Nephron (organoid): ENCODE measurements at regions not wholly inside any gene's neighbourhood (a gene's known extent, or its start where the extent isn't known, plus 50 kb on each side); places are given as distances from the start of the nearest gene placed in this dataset.

Experiments used
- H3K27ac Mint-ChIP-seq, 3 experiments: 2 replicates each; pipeline ENCODE4 v1.8.0; 2020; ENCODE audit warnings: mixed read lengths in 3 of 3, mild to moderate bottlenecking in 2 of 3, moderate library complexity in 1 of 3
- H3K27me3 Mint-ChIP-seq: 2 replicates; pipeline ENCODE4 v1.8.0; 2021; ENCODE audit warnings: low read depth, mild to moderate bottlenecking, moderate library complexity, mixed read lengths
- H3K36me3 Mint-ChIP-seq: 2 replicates; pipeline ENCODE4 v1.8.0; 2020; ENCODE audit warnings: low read depth, mixed read lengths
- H3K4me1 Mint-ChIP-seq: 2 replicates; pipeline ENCODE4 v1.8.0; 2020; ENCODE audit warnings: mixed read lengths
- H3K4me3 Mint-ChIP-seq, 3 experiments: 2 replicates each; pipeline ENCODE4 v1.8.0; 2020; ENCODE audit warnings: mild to moderate bottlenecking in 3 of 3, mixed read lengths in 3 of 3, moderate library complexity in 2 of 3
- H3K9me3 Mint-ChIP-seq: 2 replicates; pipeline ENCODE4 v1.8.0; 2020; ENCODE audit warnings: mixed read lengths
- TF ChIP-seq, protein P1 (sequence below), 3 experiments: fragments of 200-600 bp; sonication (generic); IDR thresholded peaks; one replicate each; pipeline ENCODE4 v1.5.0; 2021; ENCODE audit warnings: antibody characterized with exemption in 3 of 3; ENCODE audit not compliant: unreplicated experiment in 3 of 3

DNA sequence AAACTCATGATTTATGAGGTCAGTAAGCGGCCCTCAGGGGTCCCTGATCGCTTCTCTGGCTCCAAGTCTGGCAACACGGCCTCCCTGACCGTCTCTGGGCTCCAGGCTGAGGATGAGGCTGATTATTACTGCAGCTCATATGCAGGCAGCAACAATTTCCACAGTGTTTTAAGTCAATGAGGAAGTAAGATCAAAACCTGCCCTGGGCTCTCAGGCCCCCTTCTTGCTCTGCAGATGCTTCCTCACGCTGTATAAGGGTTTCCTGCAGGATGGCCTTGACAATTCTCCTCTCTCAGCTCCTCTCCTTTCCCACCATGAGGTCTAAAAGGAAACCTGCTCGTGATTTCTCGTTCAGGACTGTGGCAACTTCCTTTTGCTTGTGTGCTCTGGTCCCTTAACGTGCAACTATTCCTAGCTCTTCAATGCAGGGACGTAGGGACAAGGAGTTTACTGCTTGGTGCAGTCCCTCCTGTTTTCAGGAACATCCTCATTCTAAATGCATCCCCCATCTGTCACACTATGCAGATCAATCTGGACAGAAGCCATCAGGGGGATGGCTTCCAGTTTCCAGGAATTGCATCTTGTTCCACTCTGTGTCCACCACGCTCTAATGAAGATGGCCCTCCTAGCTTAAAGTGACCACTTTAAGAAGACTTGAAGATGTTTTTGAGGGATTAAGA lies 64.3 kb upstream of the IGLL5 start:
- Mint-ChIP-seq H3K27me3 (peaks cover 15% of the 10 kb centered on the region), H3K4me1 (no peaks in the 10 kb centered on the region), H3K36me3 (no peaks in the 10 kb centered on the region), H3K9me3 (no peaks in the 10 kb centered on the region), H3K4me3 (no peak overlapping the region), H3K27ac (no peak overlapping the region)
- TF ChIP-seq, protein P1, sequence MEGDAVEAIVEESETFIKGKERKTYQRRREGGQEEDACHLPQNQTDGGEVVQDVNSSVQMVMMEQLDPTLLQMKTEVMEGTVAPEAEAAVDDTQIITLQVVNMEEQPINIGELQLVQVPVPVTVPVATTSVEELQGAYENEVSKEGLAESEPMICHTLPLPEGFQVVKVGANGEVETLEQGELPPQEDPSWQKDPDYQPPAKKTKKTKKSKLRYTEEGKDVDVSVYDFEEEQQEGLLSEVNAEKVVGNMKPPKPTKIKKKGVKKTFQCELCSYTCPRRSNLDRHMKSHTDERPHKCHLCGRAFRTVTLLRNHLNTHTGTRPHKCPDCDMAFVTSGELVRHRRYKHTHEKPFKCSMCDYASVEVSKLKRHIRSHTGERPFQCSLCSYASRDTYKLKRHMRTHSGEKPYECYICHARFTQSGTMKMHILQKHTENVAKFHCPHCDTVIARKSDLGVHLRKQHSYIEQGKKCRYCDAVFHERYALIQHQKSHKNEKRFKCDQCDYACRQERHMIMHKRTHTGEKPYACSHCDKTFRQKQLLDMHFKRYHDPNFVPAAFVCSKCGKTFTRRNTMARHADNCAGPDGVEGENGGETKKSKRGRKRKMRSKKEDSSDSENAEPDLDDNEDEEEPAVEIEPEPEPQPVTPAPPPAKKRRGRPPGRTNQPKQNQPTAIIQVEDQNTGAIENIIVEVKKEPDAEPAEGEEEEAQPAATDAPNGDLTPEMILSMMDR (IDR thresholded peaks at IDR 0.05; ENCODE audit: unreplicated experiment in 3 of 3) = no peak

DNA sequence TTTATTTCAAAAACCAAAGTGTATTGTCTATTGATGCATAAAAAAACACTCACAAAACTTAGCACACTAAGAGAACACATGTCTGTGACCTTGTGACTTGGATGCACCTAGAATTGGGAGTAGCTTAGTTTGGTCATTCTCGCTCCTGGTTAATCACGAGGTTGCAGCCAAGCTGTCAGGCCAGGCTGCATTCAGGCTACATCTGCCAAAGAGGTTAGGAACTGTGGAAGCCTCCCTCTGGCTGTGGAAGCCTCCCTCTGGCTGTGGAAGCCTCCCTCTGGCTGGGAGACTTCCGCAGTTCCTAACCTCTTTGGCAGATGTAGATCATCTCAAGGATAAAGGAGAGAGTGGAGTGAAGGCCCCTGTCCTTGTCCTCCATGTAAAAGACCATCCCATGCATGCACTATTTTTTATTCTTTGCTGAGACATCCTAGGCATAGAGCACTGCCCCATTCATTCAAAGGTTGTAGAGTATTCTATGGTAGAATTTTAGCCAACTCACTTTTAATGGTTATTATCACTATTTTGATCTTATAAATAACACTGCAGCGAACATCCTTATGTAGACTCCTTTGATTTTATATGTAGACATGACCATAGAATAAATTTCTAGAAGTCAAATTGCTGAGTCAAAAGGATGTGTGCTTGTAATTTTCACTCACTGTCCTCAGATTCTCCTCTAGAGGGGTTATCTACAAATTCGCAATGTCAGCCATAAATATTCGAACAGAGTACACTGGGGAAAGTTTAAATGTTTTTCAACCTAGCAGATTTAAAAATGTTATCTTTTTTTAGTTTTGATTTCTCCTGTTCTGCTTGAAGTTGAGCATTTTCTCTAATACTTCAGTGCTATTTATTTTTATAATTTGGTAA lies 63.0 kb upstream of the IGLL5 start:
- no peak overlapping the region for H3K27ac Mint-ChIP-seq
- H3K4me1 Mint-ChIP-seq = no peaks in the 10 kb centered on the region
- peaks cover 11% of the 10 kb centered on the region for H3K27me3 Mint-ChIP-seq
- TF ChIP-seq, protein P1 (IDR thresholded peaks at IDR 0.05; ENCODE audit: unreplicated experiment in 3 of 3) = no peak
- no peaks in the 10 kb centered on the region for H3K36me3 Mint-ChIP-seq
- no peak overlapping the region for H3K4me3 Mint-ChIP-seq
- no peaks in the 10 kb centered on the region for H3K9me3 Mint-ChIP-seq

DNA sequence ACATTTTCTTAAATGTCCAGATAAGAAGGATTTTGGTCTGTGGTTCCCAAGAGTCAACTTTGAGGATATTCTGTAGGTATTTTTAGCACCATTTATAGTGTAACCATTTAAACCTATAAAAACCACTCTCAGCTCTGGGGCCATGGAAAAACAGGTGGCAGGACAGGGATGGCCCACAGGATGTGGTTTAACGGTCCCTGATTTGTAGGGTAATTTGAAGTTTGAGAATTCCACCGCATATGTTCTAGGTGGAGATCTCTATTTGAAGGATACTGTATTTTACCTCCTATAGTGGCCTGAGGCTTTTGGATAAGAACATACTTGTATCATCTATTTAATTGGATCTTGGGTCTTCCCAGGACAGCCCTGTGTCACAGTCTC lies 62.4 kb upstream of the IGLL5 start:
- Mint-ChIP-seq H3K27me3 (peaks cover 9% of the 10 kb centered on the region), H3K4me3 (no peak overlapping the region), H3K36me3 (no peaks in the 10 kb centered on the region), H3K27ac (no peak overlapping the region), H3K4me1 (no peaks in the 10 kb centered on the region), H3K9me3 (no peaks in the 10 kb centered on the region)
- TF ChIP-seq, protein P1 (IDR thresholded peaks at IDR 0.05; ENCODE audit: unreplicated experiment in 3 of 3) = no peak

DNA sequence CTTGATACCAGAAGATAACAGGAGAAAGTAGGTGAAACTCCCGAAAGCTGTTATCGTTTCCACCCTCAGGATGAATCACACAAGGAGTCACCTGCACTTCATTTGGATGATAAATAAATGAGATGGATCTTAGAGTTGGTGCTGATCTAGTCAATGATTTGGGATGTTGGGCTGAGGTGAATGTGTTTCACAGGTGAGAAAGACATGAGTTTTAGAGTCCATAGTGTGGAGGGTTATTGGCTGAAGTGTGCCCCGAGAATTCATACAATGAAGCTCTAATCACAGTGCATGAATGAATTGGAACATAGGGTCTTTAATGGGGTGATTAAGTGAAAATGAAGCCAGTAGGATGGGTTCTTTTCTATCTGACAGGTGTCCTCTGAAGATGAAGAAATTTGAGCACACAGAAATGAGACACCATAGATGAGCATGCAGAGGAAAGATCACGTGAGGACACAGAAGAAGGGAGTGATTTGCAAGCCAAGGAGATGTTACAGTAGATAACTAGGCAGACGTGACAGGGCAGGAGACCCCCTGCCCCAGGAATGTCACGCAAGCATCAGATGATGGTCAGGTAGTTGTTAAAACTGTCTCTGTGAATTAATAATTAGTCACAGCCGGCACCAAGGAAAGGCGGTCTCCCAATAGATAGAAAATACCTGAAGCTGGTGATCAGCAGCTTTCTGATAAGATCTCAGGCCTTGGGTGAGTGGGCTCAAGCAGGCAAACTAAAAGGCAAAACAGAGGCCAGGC lies 60.3 kb upstream of the IGLL5 start:
- H3K36me3 Mint-ChIP-seq = no peaks in the 10 kb centered on the region
- H3K27ac Mint-ChIP-seq = no peak overlapping the region
- no peaks in the 10 kb centered on the region for H3K27me3 Mint-ChIP-seq
- H3K4me1 Mint-ChIP-seq = no peaks in the 10 kb centered on the region
- peaks cover 5% of the 10 kb centered on the region for H3K9me3 Mint-ChIP-seq
- TF ChIP-seq, protein P1 (IDR thresholded peaks at IDR 0.05; ENCODE audit: unreplicated experiment in 3 of 3) = no peak
- no peak overlapping the region for H3K4me3 Mint-ChIP-seq

DNA sequence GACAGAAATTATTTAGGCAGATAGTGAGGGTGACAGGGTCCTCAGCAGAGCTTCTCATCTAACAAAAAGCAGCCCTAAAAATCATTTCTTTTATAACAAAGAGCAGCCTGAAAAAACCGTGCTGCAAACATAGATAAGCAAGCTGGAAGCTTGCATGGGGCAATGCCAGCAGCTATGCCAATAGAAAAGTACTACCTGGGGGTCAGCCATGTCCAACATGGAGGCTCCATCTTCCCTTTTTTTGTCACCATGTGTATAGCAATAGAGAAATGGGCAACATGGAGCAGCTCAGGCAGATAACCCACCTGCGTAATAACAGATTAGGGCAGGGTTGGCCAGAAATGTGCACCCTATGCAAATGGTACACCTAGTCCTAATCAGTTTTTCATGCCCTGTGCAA lies 57.4 kb upstream of the IGLL5 start:
- Mint-ChIP-seq H3K4me3 (no peak overlapping the region), H3K4me1 (no peaks in the 10 kb centered on the region), H3K27ac (no peak overlapping the region), H3K9me3 (peaks cover 5% of the 10 kb centered on the region), H3K36me3 (no peaks in the 10 kb centered on the region), H3K27me3 (peaks cover 15% of the 10 kb centered on the region)
- TF ChIP-seq, protein P1 (IDR thresholded peaks at IDR 0.05; ENCODE audit: unreplicated experiment in 3 of 3) = no peak
